Activated CD4-positive, alpha-beta memory T cell treated with anti-CD3 and anti-CD28 coated beads for 36 hours (primary cell): ENCODE measurements at regions not wholly inside any gene's neighbourhood (a gene's known extent, or its start where the extent isn't known, plus 50 kb on each side); places are given as distances from the start of the nearest gene placed in this dataset.

Experiments used
- CTCF ChIA-PET: fragments of 350-600 bp; sonication (Branson Sonifier 250); formaldehyde crosslinking; loops from one replicate; lab custom pipeline; 2021; ENCODE audit warnings: antibody characterized with exemption, inconsistent platforms; lab: Charles Lee
- POLR2A ChIA-PET: fragments of 350-600 bp; sonication (Branson Sonifier 250); formaldehyde crosslinking; loops from one replicate; lab custom pipeline; 2021; ENCODE audit warnings: antibody characterized with exemption; lab: Charles Lee
- DNase-seq: peaks from one replicate; pipeline ENCODE4 v3.0.0-alpha.2; 2020
- H3K27ac Mint-ChIP-seq: one replicate; pipeline ENCODE4 v1.8.0; 2021; ENCODE audit warnings: mixed read lengths
- H3K27me3 Mint-ChIP-seq: one replicate; pipeline ENCODE4 v1.8.0; 2021; ENCODE audit warnings: mixed read lengths
- H3K36me3 Mint-ChIP-seq: one replicate; pipeline ENCODE4 v1.8.0; 2021; ENCODE audit warnings: mixed read lengths
- H3K4me1 Mint-ChIP-seq: one replicate; pipeline ENCODE4 v1.8.0; 2021; ENCODE audit warnings: low read depth, mixed read lengths
- H3K4me3 Mint-ChIP-seq: one replicate; pipeline ENCODE4 v1.8.0; 2021; ENCODE audit warnings: mild to moderate bottlenecking, mixed read lengths
- H3K9me3 Mint-ChIP-seq: one replicate; pipeline ENCODE4 v1.8.0; 2021; ENCODE audit warnings: mixed read lengths
- intact Hi-C: fragments of 100-400 bp; cut with micrococcal nuclease; formaldehyde crosslinking; loops from one replicate; pipeline ENCODE4 v1.15.1; 2023

- peaks cover 6% of the 10 kb centered on the region for H3K27me3 Mint-ChIP-seq
- H3K27ac Mint-ChIP-seq = no peak overlapping the region
- ChIA-PET CTCF (no interaction called here), POLR2A (no interaction called here)
- no peaks in the 10 kb centered on the region for H3K9me3 Mint-ChIP-seq
- no peaks in the 10 kb centered on the region for H3K36me3 Mint-ChIP-seq
- H3K4me3 Mint-ChIP-seq = no peak overlapping the region
- no peak for DNase-seq
- no peaks in the 10 kb centered on the region for H3K4me1 Mint-ChIP-seq
- intact Hi-C loops = no loop called here
Observed at GRCh38 chr6:4511641-4512020, 264.6 kb upstream of the CDYL start.

- Mint-ChIP-seq H3K27ac (no peak overlapping the region), H3K27me3 (peaks cover 6% of the 10 kb centered on the region), H3K4me1 (no peaks in the 10 kb centered on the region), H3K4me3 (no peak overlapping the region), H3K9me3 (no peaks in the 10 kb centered on the region), H3K36me3 (no peaks in the 10 kb centered on the region)
- CTCF ChIA-PET = no interaction called here
- POLR2A ChIA-PET = no interaction called here
- intact Hi-C loops = no loop called here
- DNase-seq = no peak
Observed at GRCh38 chr6:4510906-4511640, 265.1 kb upstream of the CDYL start.

- POLR2A ChIA-PET = no interaction called here
- Mint-ChIP-seq H3K4me1 (no peaks in the 10 kb centered on the region), H3K36me3 (no peaks in the 10 kb centered on the region), H3K9me3 (no peaks in the 10 kb centered on the region), H3K27me3 (peaks cover 9% of the 10 kb centered on the region), H3K27ac (no peak overlapping the region), H3K4me3 (no peak overlapping the region)
- DNase-seq = no peak
- CTCF ChIA-PET = no interaction called here
- intact Hi-C loops = no loop called here
Observed at GRCh38 chr6:4510317-4510716, 265.9 kb upstream of the CDYL start.

- ChIA-PET POLR2A (no interaction called here), CTCF (no interaction called here)
- no peak overlapping the region for H3K4me3 Mint-ChIP-seq
- H3K4me1 Mint-ChIP-seq = no peaks in the 10 kb centered on the region
- H3K27ac Mint-ChIP-seq = no peak overlapping the region
- intact Hi-C loops = no loop called here
- peaks cover 9% of the 10 kb centered on the region for H3K27me3 Mint-ChIP-seq
- H3K9me3 Mint-ChIP-seq = no peaks in the 10 kb centered on the region
- H3K36me3 Mint-ChIP-seq = no peaks in the 10 kb centered on the region
- DNase-seq = no peak
Observed at GRCh38 chr6:4509506-4509905, 266.7 kb upstream of the CDYL start.

- H3K4me3 Mint-ChIP-seq = no peak overlapping the region
- DNase-seq = no peak
- ChIA-PET POLR2A (no interaction called here), CTCF (no interaction called here)
- H3K9me3 Mint-ChIP-seq = no peaks in the 10 kb centered on the region
- H3K27ac Mint-ChIP-seq = no peak overlapping the region
- intact Hi-C loops = no loop called here
- H3K36me3 Mint-ChIP-seq = no peaks in the 10 kb centered on the region
- no peaks in the 10 kb centered on the region for H3K4me1 Mint-ChIP-seq
- peaks cover 13% of the 10 kb centered on the region for H3K27me3 Mint-ChIP-seq
Observed at GRCh38 chr6:4506792-4507191, 269.4 kb upstream of the CDYL start.

- H3K4me1 Mint-ChIP-seq = no peaks in the 10 kb centered on the region
- H3K27ac Mint-ChIP-seq = no peak overlapping the region
- no peaks in the 10 kb centered on the region for H3K36me3 Mint-ChIP-seq
- ChIA-PET POLR2A (no interaction called here), CTCF (no interaction called here)
- H3K9me3 Mint-ChIP-seq = no peaks in the 10 kb centered on the region
- H3K4me3 Mint-ChIP-seq = no peak overlapping the region
- no peak for DNase-seq
- H3K27me3 Mint-ChIP-seq = peaks cover 13% of the 10 kb centered on the region
- intact Hi-C loops = no loop called here
Observed at GRCh38 chr6:4506223-4506622, 270.0 kb upstream of the CDYL start.

- intact Hi-C loops = no loop called here
- H3K27me3 Mint-ChIP-seq = peaks cover 13% of the 10 kb centered on the region
Observed at GRCh38 chr6:4504700-4505099, 271.5 kb upstream of the CDYL start.

GRCh38 chr6:4503700-4504099, 272.5 kb upstream of the CDYL start:
- ChIA-PET CTCF (no interaction called here), POLR2A (no interaction called here)
- H3K36me3 Mint-ChIP-seq = no peaks in the 10 kb centered on the region
- no peak for DNase-seq
- no peak overlapping the region for H3K4me3 Mint-ChIP-seq
- peaks cover 13% of the 10 kb centered on the region for H3K27me3 Mint-ChIP-seq
- intact Hi-C loops = no loop called here
- H3K27ac Mint-ChIP-seq = no peak overlapping the region
- no peaks in the 10 kb centered on the region for H3K4me1 Mint-ChIP-seq
- no peaks in the 10 kb centered on the region for H3K9me3 Mint-ChIP-seq

More at GRCh38 chr6:4504700-4505099, 271.5 kb upstream of the CDYL start:
- no peak overlapping the region for H3K4me3 Mint-ChIP-seq
- ChIA-PET CTCF (no interaction called here), POLR2A (no interaction called here)
- DNase-seq = no peak
- no peaks in the 10 kb centered on the region for H3K36me3 Mint-ChIP-seq
- no peaks in the 10 kb centered on the region for H3K4me1 Mint-ChIP-seq
- H3K27ac Mint-ChIP-seq = no peak overlapping the region
- no peaks in the 10 kb centered on the region for H3K9me3 Mint-ChIP-seq

GRCh38 chr6:4496284-4496683, 279.9 kb upstream of the CDYL start:
- no peaks in the 10 kb centered on the region for H3K36me3 Mint-ChIP-seq
- no peaks in the 10 kb centered on the region for H3K4me1 Mint-ChIP-seq
- ChIA-PET POLR2A (no interaction called here), CTCF (no interaction called here)
- DNase-seq = no peak
- H3K27me3 Mint-ChIP-seq = peaks cover 2% of the 10 kb centered on the region
- no peak overlapping the region for H3K27ac Mint-ChIP-seq
- H3K9me3 Mint-ChIP-seq = no peaks in the 10 kb centered on the region
- intact Hi-C loops = no loop called here
- no peak overlapping the region for H3K4me3 Mint-ChIP-seq

GRCh38 chr6:4491501-4492260, 284.5 kb upstream of the CDYL start:
- Mint-ChIP-seq H3K27me3 (peaks cover 1% of the 10 kb centered on the region), H3K36me3 (no peaks in the 10 kb centered on the region), H3K9me3 (peaks cover 18% of the 10 kb centered on the region), H3K27ac (no peak overlapping the region), H3K4me3 (no peak overlapping the region), H3K4me1 (no peaks in the 10 kb centered on the region)
- ChIA-PET POLR2A (no interaction called here), CTCF (no interaction called here)
- intact Hi-C loops = no loop called here
- no peak for DNase-seq

- no peak for DNase-seq
- Mint-ChIP-seq H3K4me1 (no peaks in the 10 kb centered on the region), H3K36me3 (no peaks in the 10 kb centered on the region), H3K27me3 (no peaks in the 10 kb centered on the region), H3K4me3 (no peak overlapping the region), H3K9me3 (peaks cover 18% of the 10 kb centered on the region), H3K27ac (no peak overlapping the region)
- ChIA-PET CTCF (no interaction called here), POLR2A (no interaction called here)
- intact Hi-C loops = no loop called here
Observed at GRCh38 chr6:4489538-4489937, 286.7 kb upstream of the CDYL start.

GRCh38 chr6:4488389-4488788, 287.8 kb upstream of the CDYL start:
- DNase-seq = no peak
- no peaks in the 10 kb centered on the region for H3K27me3 Mint-ChIP-seq
- intact Hi-C loops = no loop called here
- ChIA-PET POLR2A (no interaction called here), CTCF (no interaction called here)
- no peaks in the 10 kb centered on the region for H3K4me1 Mint-ChIP-seq
- H3K36me3 Mint-ChIP-seq = no peaks in the 10 kb centered on the region
- no peak overlapping the region for H3K4me3 Mint-ChIP-seq
- peaks cover 18% of the 10 kb centered on the region for H3K9me3 Mint-ChIP-seq
- H3K27ac Mint-ChIP-seq = no peak overlapping the region

GRCh38 chr6:4487538-4487937, 288.7 kb upstream of the CDYL start:
- no peaks in the 10 kb centered on the region for H3K4me1 Mint-ChIP-seq
- no peak overlapping the region for H3K27ac Mint-ChIP-seq
- no peaks in the 10 kb centered on the region for H3K36me3 Mint-ChIP-seq
- H3K9me3 Mint-ChIP-seq = peaks cover 18% of the 10 kb centered on the region
- H3K27me3 Mint-ChIP-seq = no peaks in the 10 kb centered on the region
- intact Hi-C loops = no loop called here
- DNase-seq = peak; percentile 25
- ChIA-PET CTCF (no interaction called here), POLR2A (no interaction called here)
- H3K4me3 Mint-ChIP-seq = no peak overlapping the region
